ENCODE measurements at regions not wholly inside any gene's neighbourhood (a gene's known extent, or its start where the extent isn't known, plus 50 kb on each side); places are given as distances from the start of the nearest gene placed in this dataset.

DNA sequence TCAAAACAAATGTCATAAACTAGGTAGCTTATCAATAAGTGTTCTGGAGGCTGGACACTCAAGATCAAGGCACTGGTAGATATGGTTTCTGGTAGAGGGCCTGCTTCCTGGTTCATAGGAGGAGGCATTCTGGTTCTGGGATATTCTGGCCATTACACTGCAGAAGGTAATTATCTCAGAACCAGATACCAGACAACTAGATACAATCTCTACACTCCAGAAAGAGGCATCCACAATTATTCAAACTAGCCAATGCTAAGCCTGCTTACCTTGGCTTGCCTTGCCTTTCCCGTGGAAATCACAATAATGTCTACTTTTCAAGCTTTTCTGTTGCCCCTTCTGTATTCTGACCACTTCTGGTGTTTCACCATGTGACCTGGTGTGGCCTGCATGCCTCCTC, 785.2 kb upstream of the GYPC start:
- WGBS (ENCODE audit: insufficient coverage): 67% methylated on average over 1 of the region's 1 CpG

DNA sequence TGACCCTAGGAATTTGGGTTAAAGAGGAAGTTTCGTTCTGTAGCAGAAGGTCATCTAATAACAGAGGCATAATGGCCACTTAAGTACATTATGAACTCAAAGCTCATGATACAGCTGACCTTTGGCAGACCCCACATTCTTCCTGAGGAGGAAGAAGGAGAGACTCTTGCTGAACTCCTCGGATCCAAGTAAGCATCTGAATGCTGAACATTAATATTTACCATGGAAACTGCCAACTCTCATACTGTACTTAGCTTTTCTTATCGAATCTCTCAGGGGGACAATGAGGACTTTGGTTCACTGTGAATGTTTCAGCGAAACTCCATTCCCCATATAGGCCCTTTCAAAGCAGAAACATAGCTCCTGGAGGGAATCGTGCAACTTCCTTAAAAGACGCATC, 781.4 kb upstream of the GYPC start:
- H3K27me3 ChIP-seq (ENCODE audit: control insufficient read depth in 2 of 2, insufficient read depth in 2 of 2, low read length in 2 of 2): no peaks in the 10 kb centered on the region
- no peak for DNase-seq
- no peak overlapping the region for H3K9ac ChIP-seq (ENCODE audit: insufficient read depth, low read length, poor library complexity, severe bottlenecking)
- no peaks in the 10 kb centered on the region for H3K79me2 ChIP-seq (ENCODE audit: insufficient read depth, low read length)
- Mint-ChIP-seq H3K27ac (no peak overlapping the region), H3K27me3 (ENCODE audit: low read depth in 3 of 3) (no peaks in the 10 kb centered on the region), H3K36me3 (no peaks in the 10 kb centered on the region), H3K4me1 (no peaks in the 10 kb centered on the region), H3K9me3 (peaks cover 0 to 19% (median 5%) of the 10 kb centered on the region in 7 donors), H3K4me3 (no peak overlapping the region)
- no peak overlapping the region for H3K4me2 ChIP-seq (replicated peaks; ENCODE audit: extremely low read depth, low read length, poor library complexity, severe bottlenecking)
- no CpG with 5 or more reads among the region's 6 CpGs for WGBS (ENCODE audit: insufficient coverage)
- H3K27ac ChIP-seq (ENCODE audit: low read depth in 1 of 2, low read length in 2 of 2): no peak overlapping the region
- no peak overlapping the region for H3K4me3 ChIP-seq (replicated peaks in 1 of 3; ENCODE audit: low read depth in 2 of 3, low read length in 3 of 3)
- H3K36me3 ChIP-seq (replicated peaks in 1 of 2; ENCODE audit: control insufficient read depth in 1 of 2, insufficient read depth in 2 of 2, low read length in 2 of 2): no peaks in the 10 kb centered on the region
- TF ChIP-seq, protein P1, sequence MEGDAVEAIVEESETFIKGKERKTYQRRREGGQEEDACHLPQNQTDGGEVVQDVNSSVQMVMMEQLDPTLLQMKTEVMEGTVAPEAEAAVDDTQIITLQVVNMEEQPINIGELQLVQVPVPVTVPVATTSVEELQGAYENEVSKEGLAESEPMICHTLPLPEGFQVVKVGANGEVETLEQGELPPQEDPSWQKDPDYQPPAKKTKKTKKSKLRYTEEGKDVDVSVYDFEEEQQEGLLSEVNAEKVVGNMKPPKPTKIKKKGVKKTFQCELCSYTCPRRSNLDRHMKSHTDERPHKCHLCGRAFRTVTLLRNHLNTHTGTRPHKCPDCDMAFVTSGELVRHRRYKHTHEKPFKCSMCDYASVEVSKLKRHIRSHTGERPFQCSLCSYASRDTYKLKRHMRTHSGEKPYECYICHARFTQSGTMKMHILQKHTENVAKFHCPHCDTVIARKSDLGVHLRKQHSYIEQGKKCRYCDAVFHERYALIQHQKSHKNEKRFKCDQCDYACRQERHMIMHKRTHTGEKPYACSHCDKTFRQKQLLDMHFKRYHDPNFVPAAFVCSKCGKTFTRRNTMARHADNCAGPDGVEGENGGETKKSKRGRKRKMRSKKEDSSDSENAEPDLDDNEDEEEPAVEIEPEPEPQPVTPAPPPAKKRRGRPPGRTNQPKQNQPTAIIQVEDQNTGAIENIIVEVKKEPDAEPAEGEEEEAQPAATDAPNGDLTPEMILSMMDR (IDR thresholded peaks at IDR 0.05): no peak
- intact Hi-C loops (cut with micrococcal nuclease): no loop called here
- H3K9me3 ChIP-seq (replicated peaks in 1 of 2; ENCODE audit: control insufficient read depth in 1 of 2, insufficient read depth in 1 of 2, low read length in 2 of 2): peaks cover 7 to 15% of the 10 kb centered on the region in 2 donors
- H2AFZ ChIP-seq (ENCODE audit: insufficient read depth, low read depth, low read length, poor library complexity, severe bottlenecking): no peak overlapping the region
- no peaks in the 10 kb centered on the region for H4K20me1 ChIP-seq (ENCODE audit: insufficient read depth, low read length)
- no peaks in the 10 kb centered on the region for H3K4me1 ChIP-seq (ENCODE audit: control insufficient read depth in 1 of 2, insufficient read depth in 2 of 2, low read length in 2 of 2)

More for the DNA sequence above, 785.2 kb upstream of the GYPC start:
- Histone ChIP-seq H3K4me3 (replicated peaks in 1 of 3; ENCODE audit: low read depth in 2 of 3, low read length in 3 of 3) (no peak overlapping the region), H4K20me1 (ENCODE audit: insufficient read depth, low read length) (no peaks in the 10 kb centered on the region), H3K36me3 (replicated peaks in 1 of 2; ENCODE audit: control insufficient read depth in 1 of 2, insufficient read depth in 2 of 2, low read length in 2 of 2) (no peaks in the 10 kb centered on the region), H3K27ac (ENCODE audit: low read depth in 1 of 2, low read length in 2 of 2) (no peak overlapping the region), H3K4me2 (replicated peaks; ENCODE audit: extremely low read depth, low read length, poor library complexity, severe bottlenecking) (no peak overlapping the region), H3K27me3 (ENCODE audit: control insufficient read depth in 2 of 2, insufficient read depth in 2 of 2, low read length in 2 of 2) (no peaks in the 10 kb centered on the region), H2AFZ (ENCODE audit: insufficient read depth, low read depth, low read length, poor library complexity, severe bottlenecking) (no peak overlapping the region), H3K9ac (ENCODE audit: insufficient read depth, low read length, poor library complexity, severe bottlenecking) (no peak overlapping the region), H3K9me3 (replicated peaks in 1 of 2; ENCODE audit: control insufficient read depth in 1 of 2, insufficient read depth in 1 of 2, low read length in 2 of 2) (peaks cover 5 to 9% of the 10 kb centered on the region in 2 donors), H3K4me1 (ENCODE audit: control insufficient read depth in 1 of 2, insufficient read depth in 2 of 2, low read length in 2 of 2) (no peaks in the 10 kb centered on the region), H3K79me2 (ENCODE audit: insufficient read depth, low read length) (no peaks in the 10 kb centered on the region)
- TF ChIP-seq, protein P1 (IDR thresholded peaks at IDR 0.05): no peak
- Mint-ChIP-seq H3K27ac (no peak overlapping the region), H3K4me1 (no peaks in the 10 kb centered on the region), H3K36me3 (no peaks in the 10 kb centered on the region), H3K4me3 (no peak overlapping the region), H3K9me3 (peaks cover 0 to 10% (median 5%) of the 10 kb centered on the region in 7 donors), H3K27me3 (ENCODE audit: low read depth in 3 of 3) (no peaks in the 10 kb centered on the region)
- intact Hi-C loops (cut with micrococcal nuclease): no loop called here
- DNase-seq: no peak
